Thoracic aorta (tissue), 2 donors: ENCODE measurements at regions not wholly inside any gene's neighbourhood (a gene's known extent, or its start where the extent isn't known, plus 50 kb on each side); places are given as distances from the start of the nearest gene placed in this dataset.

Experiments used
- ATAC-seq: fragments of 150-250 bp; one replicate; pipeline ENCODE4 v1.8.0; 2017; ENCODE audit warnings: low read depth; ENCODE audit not compliant: insufficient number of reproducible peaks, low FRiP score
- DNase-seq: peaks from one replicate; pipeline ENCODE4 v3.0.0-alpha.2; 2020; ENCODE audit warnings: low spot score
- H3K27ac ChIP-seq, 2 donors: fragments of 200-600 bp; sonication (generic); 1 replicate in 1 of 2; 2 replicates in 1 of 2; pipeline ENCODE4 v1.5.1; 2016; ENCODE audit warnings: mild to moderate bottlenecking in 2 of 2, moderate library complexity in 2 of 2
- H3K27me3 ChIP-seq: fragments of 200-600 bp; sonication (generic); replicated peaks from 2 replicates; pipeline ENCODE4 v1.6.0; 2016; ENCODE audit warnings: mild to moderate bottlenecking; ENCODE audit not compliant: insufficient read depth
- H3K36me3 ChIP-seq: fragments of 200-600 bp; sonication (generic); one replicate; pipeline ENCODE4 v1.5.1; 2016
- H3K4me1 ChIP-seq, 2 donors: fragments of 200-600 bp; sonication (generic); 1 replicate in 1 of 2; 2 replicates in 1 of 2; pipeline versions ENCODE4 v1.5.1 to v1.6.0; 2016; ENCODE audit warnings: low read depth in 2 of 2, mild to moderate bottlenecking in 1 of 2; ENCODE audit not compliant: control insufficient read depth in 1 of 2
- H3K4me3 ChIP-seq: fragments of 200-600 bp; sonication (generic); 2 replicates; pipeline ENCODE4 v1.5.1; 2016; ENCODE audit warnings: mild to moderate bottlenecking
- H3K9me3 ChIP-seq: fragments of 200-600 bp; sonication (generic); 2 replicates; pipeline ENCODE4 v1.5.1; 2016
- CTCF ChIP-seq: fragments of 200-600 bp; sonication (generic); IDR thresholded peaks from one replicate; pipeline ENCODE4 v1.5.1; 2019; ENCODE audit warnings: antibody characterized with exemption

- no peak overlapping the region for H3K27ac ChIP-seq
- ATAC-seq: no peak
- no peak for TF ChIP-seq CTCF
Measured at GRCh38 chr2:204337638-204338037, 207.6 kb upstream of the PARD3B start.

GRCh38 chr2:204339212-204339715 is 206.0 kb upstream of the PARD3B start:
- DNase-seq: no peak
- Histone ChIP-seq H3K4me3 (no peak overlapping the region), H3K36me3 (no peaks in the 10 kb centered on the region), H3K27me3 (no peaks in the 10 kb centered on the region), H3K27ac (no peak overlapping the region), H3K9me3 (no peaks in the 10 kb centered on the region), H3K4me1 (no peaks in the 10 kb centered on the region)
- no peak for TF ChIP-seq CTCF
- ATAC-seq: no peak

More at GRCh38 chr2:204337638-204338037, 207.6 kb upstream of the PARD3B start:
- Histone ChIP-seq H3K4me1 (no peaks in the 10 kb centered on the region), H3K9me3 (no peaks in the 10 kb centered on the region), H3K27me3 (no peaks in the 10 kb centered on the region), H3K4me3 (no peak overlapping the region), H3K36me3 (no peaks in the 10 kb centered on the region)
- DNase-seq: no peak

GRCh38 chr2:204340511-204340910 is 204.8 kb upstream of the PARD3B start:
- H3K4me1 ChIP-seq: no peaks in the 10 kb centered on the region

GRCh38 chr2:204341887-204342276 is 203.4 kb upstream of the PARD3B start:
- Histone ChIP-seq H3K9me3 (no peaks in the 10 kb centered on the region), H3K36me3 (no peaks in the 10 kb centered on the region), H3K4me1 (no peaks in the 10 kb centered on the region), H3K27ac (no peak overlapping the region), H3K4me3 (no peak overlapping the region), H3K27me3 (no peaks in the 10 kb centered on the region)
- ATAC-seq: no peak
- no peak for DNase-seq
- TF ChIP-seq CTCF: no peak

More at GRCh38 chr2:204340511-204340910, 204.8 kb upstream of the PARD3B start:
- Histone ChIP-seq H3K27me3 (no peaks in the 10 kb centered on the region), H3K27ac (no peak overlapping the region), H3K36me3 (no peaks in the 10 kb centered on the region), H3K9me3 (no peaks in the 10 kb centered on the region), H3K4me3 (no peak overlapping the region)
- TF ChIP-seq CTCF: no peak
- ATAC-seq: no peak
- DNase-seq: no peak

- DNase-seq (no peak), ATAC-seq (no peak)
- H3K36me3 ChIP-seq: no peaks in the 10 kb centered on the region
- H3K27me3 ChIP-seq: no peaks in the 10 kb centered on the region
- H3K4me1 ChIP-seq: no peaks in the 10 kb centered on the region
- TF ChIP-seq CTCF: no peak
- no peaks in the 10 kb centered on the region for H3K9me3 ChIP-seq
- no peak overlapping the region for H3K4me3 ChIP-seq
- H3K27ac ChIP-seq: no peak overlapping the region
Measured at GRCh38 chr2:204343685-204344084, 201.6 kb upstream of the PARD3B start.
